SK-N-SH (cell line): ENCODE measurements at regions not wholly inside any gene's neighbourhood (a gene's known extent, or its start where the extent isn't known, plus 50 kb on each side); places are given as distances from the start of the nearest gene placed in this dataset.

Experiments
- CTCF ChIA-PET: fragments of 300-600, 350-600 bp; formaldehyde crosslinking; extraction: SDS; loops from one replicate; lab custom pipeline; 2021; lab: Yijun Ruan, JAX
- POLR2A ChIA-PET: fragments of 350-600 bp; sonication (Branson Sonifier 250); formaldehyde crosslinking; extraction: SDS; loops from one replicate; lab custom pipeline; 2020; ENCODE audit warnings: antibody characterized with exemption, inconsistent platforms; lab: Yijun Ruan, JAX
- DNase-seq: peaks from one replicate; pipeline ENCODE4 v3.0.0; 2012
- H2AFZ ChIP-seq: fragments of 200-600 bp; sonication (generic); 2 replicates; pipeline ENCODE4 v1.8.1; 2016; ENCODE audit warnings: antibody characterized with exemption, mild to moderate bottlenecking, low read depth
- H3F3A ChIP-seq: fragments of 200-600 bp; sonication (generic); replicated peaks from 2 replicates; pipeline ENCODE3; 2016; ENCODE audit warnings: antibody characterized with exemption, mild to moderate bottlenecking; ENCODE audit not compliant: insufficient read depth
- H3K27ac ChIP-seq, 2 experiments: fragments of 200-500 bp in 1 of 2; fragments of 200-600 bp in 1 of 2; sonication (Bioruptor generic) in 1 of 2; sonication (generic), shearing (Covaris generic) in 1 of 2; 2 replicates each; pipeline versions ENCODE4 v1.5.1 to v1.6.1; 2014 to 2016; ENCODE audit warnings: low read depth in 2 of 2, inconsistent platforms in 1 of 2, low read length in 1 of 2, mild to moderate bottlenecking in 1 of 2, mixed read lengths in 1 of 2
- H3K27me3 ChIP-seq: fragments of 200-600 bp; sonication (generic), shearing (Covaris generic); 2 replicates; pipeline ENCODE4 v1.6.1; 2016; ENCODE audit warnings: mixed run types; ENCODE audit not compliant: insufficient read depth
- H3K36me3 ChIP-seq, 2 experiments: fragments of 200-500 bp in 1 of 2; fragments of 200-600 bp in 1 of 2; sonication (Bioruptor generic) in 1 of 2; sonication (generic) in 1 of 2; replicated peaks in 1 of 2; 2 replicates each; pipeline versions ENCODE3 to v1.5.1; 2014 to 2016; ENCODE audit warnings: low read length in 1 of 2, mild to moderate bottlenecking in 1 of 2; ENCODE audit not compliant: insufficient read depth in 2 of 2, control insufficient read depth in 1 of 2
- H3K4me1 ChIP-seq, 2 experiments: fragments of 200-500 bp in 1 of 2; fragments of 200-600 bp in 1 of 2; sonication (Bioruptor generic) in 1 of 2; sonication (generic), shearing (Covaris generic) in 1 of 2; 2 replicates each; pipeline versions ENCODE4 v1.5.1 to v1.6.1; 2014 to 2016; ENCODE audit warnings: low read depth in 1 of 2, low read length in 1 of 2, mixed run types in 1 of 2; ENCODE audit not compliant: insufficient read depth in 2 of 2, control insufficient read depth in 1 of 2
- H3K4me2 ChIP-seq: fragments of 200-600 bp; sonication (generic), shearing (Covaris generic); 2 replicates; pipeline ENCODE4 v1.6.1; 2017; ENCODE audit warnings: mixed run types
- H3K4me3 ChIP-seq, 2 experiments: fragments of 200-500 bp in 1 of 2; fragments of 200-600 bp in 1 of 2; sonication (Bioruptor generic) in 1 of 2; sonication (generic), shearing (Covaris generic) in 1 of 2; 2 replicates each; pipeline versions ENCODE4 v1.5.1 to v1.8.1; 2014 to 2016; ENCODE audit warnings: low read depth in 2 of 2, inconsistent platforms in 1 of 2, low read length in 1 of 2, mild to moderate bottlenecking in 1 of 2, mixed read lengths in 1 of 2, moderate library complexity in 1 of 2
- H3K79me2 ChIP-seq: fragments of 200-600 bp; sonication (generic); 2 replicates; pipeline ENCODE4 v1.8.1; 2017; ENCODE audit warnings: mild to moderate bottlenecking; ENCODE audit not compliant: insufficient read depth
- H3K9ac ChIP-seq: fragments of 200-600 bp; sonication (generic); 2 replicates; pipeline ENCODE4 v1.6.1; 2017; ENCODE audit warnings: mixed run types
- H3K9me2 ChIP-seq: fragments of 200-600 bp; sonication (generic); 2 replicates; pipeline ENCODE4 v1.6.1; 2017; ENCODE audit warnings: mixed run types
- H3K9me3 ChIP-seq: fragments of 200-600 bp; sonication (generic); 2 replicates; pipeline ENCODE4 v1.6.1; 2017; ENCODE audit warnings: mixed run types, mild to moderate bottlenecking, moderate library complexity
- H4K20me1 ChIP-seq: fragments of 200-600 bp; sonication (generic); 2 replicates; pipeline ENCODE4 v1.6.1; 2017; ENCODE audit warnings: mild to moderate bottlenecking, mixed run types; ENCODE audit not compliant: insufficient read depth
- ELF1 ChIP-seq: IDR thresholded peaks from 2 replicates; pipeline ENCODE4 v1.4.0; 2012
- EP300 ChIP-seq, 2 experiments: IDR thresholded peaks; 2 replicates each; pipeline versions ENCODE4 v1.4.0 to v1.6.1; 2012; ENCODE audit warnings: borderline replicate concordance in 1 of 2, low read depth in 1 of 2, low read length in 1 of 2
- NFIC ChIP-seq: IDR thresholded peaks from 2 replicates; pipeline ENCODE4 v1.4.0; 2012; ENCODE audit warnings: borderline replicate concordance
- NRF1 ChIP-seq: IDR thresholded peaks from 2 replicates; pipeline ENCODE4 v1.6.1; 2012; ENCODE audit warnings: low read depth, mild to moderate bottlenecking, low read length
- RCOR1 ChIP-seq: fragments of 150-350 bp; IDR thresholded peaks from 2 replicates; pipeline ENCODE4 v1.6.1; 2017; ENCODE audit warnings: antibody characterized with exemption, low read length
- RFX5 ChIP-seq: IDR thresholded peaks from 2 replicates; pipeline ENCODE4 v1.6.1; 2012; ENCODE audit warnings: mild to moderate bottlenecking, improper control_type of control experiment, low read length
- RXRA ChIP-seq: IDR thresholded peaks from 2 replicates; pipeline ENCODE4 v1.4.0; 2012; ENCODE audit warnings: low read depth, mild to moderate bottlenecking, borderline replicate concordance
- SMC3 ChIP-seq: IDR thresholded peaks from 2 replicates; pipeline ENCODE4 v1.6.1; 2012; ENCODE audit warnings: low read depth, low read length, improper control_type of control experiment
- TEAD4 ChIP-seq: IDR thresholded peaks from 2 replicates; pipeline ENCODE4 v1.4.0; 2012; ENCODE audit warnings: mild to moderate bottlenecking, borderline replicate concordance; ENCODE audit not compliant: insufficient read depth
- WGBS: methylation state at CpG from one replicate; pipeline ENCODE4 v1.1.6; 2017; ENCODE audit warnings: low lambda C conversion rate; 5-methylcytosine and 5-hydroxymethylcytosine counted together
- TF ChIP-seq, protein P1 (sequence below): IDR thresholded peaks from 2 replicates; pipeline ENCODE4 v1.4.0; 2012; ENCODE audit warnings: low read depth, borderline replicate concordance
- TF ChIP-seq, protein P2 (sequence below): fragments of 150-350 bp; IDR thresholded peaks from 2 replicates; pipeline ENCODE4 v1.6.1; 2016; ENCODE audit warnings: mild to moderate bottlenecking, low read depth, low read length

DNA sequence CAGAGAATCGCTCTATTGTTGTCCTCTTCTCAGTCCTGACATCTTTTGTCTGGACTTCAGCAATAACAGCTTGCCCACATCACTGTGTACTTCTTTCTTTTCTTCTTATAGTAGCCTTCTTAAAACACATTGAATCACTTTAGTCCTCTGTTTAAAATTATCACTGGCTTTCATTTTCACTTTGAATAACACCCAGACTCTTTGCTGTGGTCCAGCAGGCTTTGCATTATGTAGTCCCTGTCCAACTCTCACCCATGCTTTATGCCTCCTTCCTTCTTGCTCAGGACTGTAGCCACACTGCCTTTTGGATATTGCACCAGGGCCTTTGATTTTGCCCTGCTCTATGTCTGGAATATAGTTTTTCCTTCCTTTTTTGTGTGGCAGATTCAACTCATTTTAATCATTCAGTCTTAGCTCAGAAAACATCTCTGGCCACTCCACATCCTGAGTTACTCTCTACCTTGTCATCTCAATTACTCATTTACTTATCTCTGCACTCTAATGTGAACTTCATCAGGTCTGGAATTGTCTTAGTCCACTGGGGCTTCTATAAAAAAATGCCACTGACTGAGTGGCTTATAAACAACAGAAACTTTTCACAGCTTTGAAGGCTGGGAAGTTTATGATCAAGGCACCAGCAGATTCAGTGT lies 168.2 kb downstream of the C4orf33 start:
- H4K20me1 ChIP-seq: no peaks in the 10 kb centered on the region
- H3K4me1 ChIP-seq: no peaks in the 10 kb centered on the region; a peak in 1 of 4 replicates
- CTCF ChIA-PET: no interaction called here

DNA sequence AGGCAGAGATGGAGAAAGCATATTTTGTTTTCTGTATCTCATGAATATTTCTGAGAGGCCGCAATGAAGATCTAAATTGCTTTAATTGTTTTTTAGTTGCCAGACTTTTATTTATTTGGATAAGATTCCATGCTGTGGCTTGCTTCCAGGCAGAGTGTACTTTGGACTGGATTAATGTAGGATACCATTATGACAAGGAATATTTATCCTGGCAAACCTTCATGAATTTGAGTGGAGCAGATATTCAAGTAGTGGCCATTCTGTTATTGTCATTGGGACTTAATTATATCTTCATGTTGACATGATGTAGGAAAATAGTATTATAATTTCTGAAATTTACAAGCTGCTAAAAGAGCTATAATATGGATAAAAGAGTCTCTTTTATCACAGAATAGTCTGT lies 182.9 kb downstream of the C4orf33 start:
- Histone ChIP-seq H3F3A (no peaks in the 10 kb centered on the region), H3K36me3 (no peaks in the 10 kb centered on the region), H2AFZ (no peak overlapping the region), H3K79me2 (no peaks in the 10 kb centered on the region), H3K4me2 (no peak overlapping the region), H3K27ac (peak overlapping the region in 1 of 2 experiments; percentile 39; a peak in 1 of 4 replicates), H3K9ac (no peak overlapping the region), H3K9me2 (no peaks in the 10 kb centered on the region), H3K9me3 (no peaks in the 10 kb centered on the region), H3K4me1 (no peaks in the 10 kb centered on the region; a peak in 1 of 4 replicates), H3K4me3 (no peak overlapping the region), H4K20me1 (no peaks in the 10 kb centered on the region), H3K27me3 (no peaks in the 10 kb centered on the region)
- no peak for DNase-seq
- CTCF ChIA-PET: no interaction called here
- TF ChIP-seq RXRA (no peak), EP300 (IDR thresholded peaks at IDR 0.05; ENCODE audit: borderline replicate concordance in 1 of 2, low read depth in 1 of 2, low read length in 1 of 2) (no peak)
- POLR2A ChIA-PET: no interaction called here
- WGBS: 43% methylated on average over 1 of the region's 1 CpG

More for the DNA sequence above, 168.2 kb downstream of the C4orf33 start:
- no peaks in the 10 kb centered on the region for H3K9me3 ChIP-seq
- H3K36me3 ChIP-seq: no peaks in the 10 kb centered on the region
- 0 out of 2 replicates have a peak overlapping the region, but pooled peaks have one; percentile 14 for H3K4me2 ChIP-seq
- WGBS: 88% methylated on average over 1 of the region's 1 CpG
- no peaks in the 10 kb centered on the region for H3K79me2 ChIP-seq
- DNase-seq: no peak
- H2AFZ ChIP-seq: no peak overlapping the region; the same call in 1 of the 2 replicates
- H3F3A ChIP-seq: no peaks in the 10 kb centered on the region
- H3K27ac ChIP-seq: peak overlapping the region in 1 of 2 experiments; percentile 34; a peak in 1 of 4 replicates
- H3K27me3 ChIP-seq: no peaks in the 10 kb centered on the region
- no peak overlapping the region for H3K9ac ChIP-seq
- POLR2A ChIA-PET: no interaction called here
- no peak overlapping the region for H3K4me3 ChIP-seq
- TF ChIP-seq RFX5: no peak
- no peak for TF ChIP-seq NRF1
- TF ChIP-seq, protein P1, sequence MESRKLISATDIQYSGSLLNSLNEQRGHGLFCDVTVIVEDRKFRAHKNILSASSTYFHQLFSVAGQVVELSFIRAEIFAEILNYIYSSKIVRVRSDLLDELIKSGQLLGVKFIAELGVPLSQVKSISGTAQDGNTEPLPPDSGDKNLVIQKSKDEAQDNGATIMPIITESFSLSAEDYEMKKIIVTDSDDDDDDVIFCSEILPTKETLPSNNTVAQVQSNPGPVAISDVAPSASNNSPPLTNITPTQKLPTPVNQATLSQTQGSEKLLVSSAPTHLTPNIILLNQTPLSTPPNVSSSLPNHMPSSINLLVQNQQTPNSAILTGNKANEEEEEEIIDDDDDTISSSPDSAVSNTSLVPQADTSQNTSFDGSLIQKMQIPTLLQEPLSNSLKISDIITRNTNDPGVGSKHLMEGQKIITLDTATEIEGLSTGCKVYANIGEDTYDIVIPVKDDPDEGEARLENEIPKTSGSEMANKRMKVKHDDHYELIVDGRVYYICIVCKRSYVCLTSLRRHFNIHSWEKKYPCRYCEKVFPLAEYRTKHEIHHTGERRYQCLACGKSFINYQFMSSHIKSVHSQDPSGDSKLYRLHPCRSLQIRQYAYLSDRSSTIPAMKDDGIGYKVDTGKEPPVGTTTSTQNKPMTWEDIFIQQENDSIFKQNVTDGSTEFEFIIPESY: no peak
- TF ChIP-seq, protein P2, sequence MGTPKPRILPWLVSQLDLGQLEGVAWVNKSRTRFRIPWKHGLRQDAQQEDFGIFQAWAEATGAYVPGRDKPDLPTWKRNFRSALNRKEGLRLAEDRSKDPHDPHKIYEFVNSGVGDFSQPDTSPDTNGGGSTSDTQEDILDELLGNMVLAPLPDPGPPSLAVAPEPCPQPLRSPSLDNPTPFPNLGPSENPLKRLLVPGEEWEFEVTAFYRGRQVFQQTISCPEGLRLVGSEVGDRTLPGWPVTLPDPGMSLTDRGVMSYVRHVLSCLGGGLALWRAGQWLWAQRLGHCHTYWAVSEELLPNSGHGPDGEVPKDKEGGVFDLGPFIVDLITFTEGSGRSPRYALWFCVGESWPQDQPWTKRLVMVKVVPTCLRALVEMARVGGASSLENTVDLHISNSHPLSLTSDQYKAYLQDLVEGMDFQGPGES: no peak
- no peak for TF ChIP-seq TEAD4
- TF ChIP-seq NFIC: no peak
- no peak for TF ChIP-seq RCOR1
- no peak for TF ChIP-seq SMC3
- TF ChIP-seq ELF1: no peak
- H3K9me2 ChIP-seq: no peaks in the 10 kb centered on the region
